SK-N-MC (cell line): ENCODE measurements at regions not wholly inside any gene's neighbourhood (a gene's known extent, or its start where the extent isn't known, plus 50 kb on each side); places are given as distances from the start of the nearest gene placed in this dataset.

Source experiments
- EZH2 ChIP-seq: fragments of 200-600 bp; sonication (generic); IDR thresholded peaks from one replicate; pipeline ENCODE4 v1.6.1; 2017; ENCODE audit warnings: antibody characterized with exemption
- POLR2AphosphoS5 ChIP-seq: IDR thresholded peaks from 2 replicates; pipeline ENCODE4 v1.6.1; 2012; ENCODE audit warnings: mild to moderate bottlenecking, low read depth, low read length, borderline replicate concordance

DNA sequence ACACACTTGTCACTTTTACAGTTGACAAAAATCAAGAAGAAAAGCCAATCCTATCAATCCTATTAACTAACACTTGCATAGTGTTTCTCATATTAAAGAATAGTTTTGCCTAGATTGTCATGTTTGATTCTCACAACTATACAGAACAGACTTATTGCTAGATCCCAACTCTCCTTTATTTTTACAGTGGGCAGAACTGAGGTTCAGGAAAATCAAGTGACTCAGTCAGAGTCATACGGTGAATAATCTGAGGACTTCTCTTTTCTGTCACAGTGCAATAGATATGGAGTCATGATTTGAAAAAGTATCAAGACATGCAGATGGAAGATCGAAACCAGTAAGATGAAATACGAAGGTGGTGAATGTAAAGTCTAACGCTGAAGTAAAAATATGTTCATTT, 195.1 kb upstream of the CITED2 start:
- TF ChIP-seq EZH2 (no peak), POLR2AphosphoS5 (no peak)
